Cortex of kidney (tissue), 1 donor: ENCODE measurements at regions not wholly inside any gene's neighbourhood (a gene's known extent, or its start where the extent isn't known, plus 50 kb on each side); places are given as distances from the start of the nearest gene placed in this dataset.
"Not testable (repeated sequence)": the region's sequence is repeated elsewhere in the genome, so short reads cannot be mapped to it uniquely, and the experiment has no call there.

Source experiments
- DNase-seq: peaks from one replicate; lab custom pipeline; 2025; lab: John Stamatoyannopoulos, UW

- not testable (repeated sequence) for DNase-seq
Observed at GRCh38 chr1:222470252-222470805, 77.6 kb downstream of the HHIPL2 start.

- DNase-seq: no peak
Observed at GRCh38 chr1:222466150-222466865, 81.6 kb downstream of the HHIPL2 start.

- peak; percentile 45 for DNase-seq
Observed at GRCh38 chr1:222465211-222466041, 82.5 kb downstream of the HHIPL2 start.

GRCh38 chr1:222464841-222465210 lies 83.1 kb downstream of the HHIPL2 start:
- no peak for DNase-seq

GRCh38 chr1:222463059-222463730 lies 84.7 kb downstream of the HHIPL2 start:
- no peak for DNase-seq

- no peak for DNase-seq
Observed at GRCh38 chr1:222462601-222463000, 85.3 kb downstream of the HHIPL2 start.

- DNase-seq: no peak
Observed at GRCh38 chr1:222461941-222462340, 86.0 kb downstream of the HHIPL2 start.

- DNase-seq: no peak
Observed at GRCh38 chr1:222459652-222460051, 88.3 kb downstream of the HHIPL2 start.

- DNase-seq: no peak
Observed at GRCh38 chr1:222457513-222457912, 90.4 kb downstream of the HHIPL2 start.

- DNase-seq: no peak
Observed at GRCh38 chr1:222457084-222457483, 90.8 kb downstream of the HHIPL2 start.

GRCh38 chr1:222455188-222455879 lies 92.6 kb downstream of the HHIPL2 start:
- peak; percentile 20 for DNase-seq

GRCh38 chr1:222454782-222455181 lies 93.1 kb downstream of the HHIPL2 start:
- no peak for DNase-seq

- DNase-seq: no peak
Observed at GRCh38 chr1:222454186-222454585, 93.7 kb downstream of the HHIPL2 start.

- no peak for DNase-seq
Observed at GRCh38 chr1:222452031-222452430, 95.9 kb downstream of the HHIPL2 start.

GRCh38 chr1:222443566-222443965 lies 104.3 kb downstream of the HHIPL2 start:
- no peak for DNase-seq

GRCh38 chr1:222441066-222441465 lies 106.8 kb downstream of the HHIPL2 start:
- no peak for DNase-seq

- no peak for DNase-seq
Observed at GRCh38 chr1:222424826-222425225, 123.1 kb downstream of the HHIPL2 start.

- no peak for DNase-seq
Observed at GRCh38 chr1:222421380-222421779, 126.5 kb downstream of the HHIPL2 start.

GRCh38 chr1:222420633-222421032 lies 127.3 kb downstream of the HHIPL2 start:
- DNase-seq: no peak

- DNase-seq: no peak
Observed at GRCh38 chr1:222418654-222419053, 129.2 kb downstream of the HHIPL2 start.

GRCh38 chr1:222417264-222417663 lies 130.6 kb downstream of the HHIPL2 start:
- no peak for DNase-seq
